ENCODE measurements at regions not wholly inside any gene's neighbourhood (a gene's known extent, or its start where the extent isn't known, plus 50 kb on each side); places are given as distances from the start of the nearest gene placed in this dataset.

GRCh38 chr4:24656906-24657305 lies 72.6 kb upstream of the DHX15 start:
- ATAC-seq (replicated peaks) (no peak), DNase-seq (no peak)
- no peaks in the 10 kb centered on the region for H3K9me3 Mint-ChIP-seq
- H3K36me3 Mint-ChIP-seq (ENCODE audit: insufficient read depth): peaks cover 3% of the 10 kb centered on the region
- no peak overlapping the region for H3K27ac Mint-ChIP-seq
- H3K4me3 Mint-ChIP-seq: no peak overlapping the region
- H3K4me1 Mint-ChIP-seq (ENCODE audit: low read depth in 2 of 2): peaks cover 0 to 2% of the 10 kb centered on the region in 2 donors
- H3K27me3 Mint-ChIP-seq: peaks cover 25 to 32% of the 10 kb centered on the region in 2 donors

- Mint-ChIP-seq H3K27ac (no peak overlapping the region), H3K27me3 (peaks cover 27 to 32% of the 10 kb centered on the region in 2 donors), H3K9me3 (no peaks in the 10 kb centered on the region), H3K4me1 (ENCODE audit: low read depth in 2 of 2) (peaks cover 0 to 2% of the 10 kb centered on the region in 2 donors), H3K36me3 (ENCODE audit: insufficient read depth) (peaks cover 3% of the 10 kb centered on the region), H3K4me3 (no peak overlapping the region)
- ATAC-seq (replicated peaks): no peak
- no peak for DNase-seq
Measured at GRCh38 chr4:24657768-24658617, 73.6 kb upstream of the DHX15 start.

GRCh38 chr4:24659241-24659961 lies 75.0 kb upstream of the DHX15 start:
- Mint-ChIP-seq H3K4me1 (ENCODE audit: low read depth in 2 of 2) (peaks cover 0 to 2% of the 10 kb centered on the region in 2 donors), H3K27me3 (peaks cover 27 to 32% of the 10 kb centered on the region in 2 donors), H3K27ac (no peak overlapping the region), H3K36me3 (ENCODE audit: insufficient read depth) (peaks cover 3% of the 10 kb centered on the region), H3K9me3 (no peaks in the 10 kb centered on the region), H3K4me3 (no peak overlapping the region)
- DNase-seq: no peak
- ATAC-seq (replicated peaks): no peak

GRCh38 chr4:24662056-24662455 lies 77.7 kb upstream of the DHX15 start:
- no peak for DNase-seq
- H3K27me3 Mint-ChIP-seq: peaks cover 17 to 19% of the 10 kb centered on the region in 2 donors
- peaks cover 0 to 2% of the 10 kb centered on the region in 2 donors for H3K4me1 Mint-ChIP-seq (ENCODE audit: low read depth in 2 of 2)
- peaks cover 3% of the 10 kb centered on the region for H3K36me3 Mint-ChIP-seq (ENCODE audit: insufficient read depth)
- no peak for ATAC-seq (replicated peaks)
- H3K27ac Mint-ChIP-seq: no peak overlapping the region
- H3K9me3 Mint-ChIP-seq: no peaks in the 10 kb centered on the region
- no peak overlapping the region for H3K4me3 Mint-ChIP-seq

- peaks cover 17 to 19% of the 10 kb centered on the region in 2 donors for H3K27me3 Mint-ChIP-seq
- DNase-seq (no peak), ATAC-seq (replicated peaks) (no peak)
- H3K4me1 Mint-ChIP-seq (ENCODE audit: low read depth in 2 of 2): peaks cover 0 to 2% of the 10 kb centered on the region in 2 donors
- H3K36me3 Mint-ChIP-seq (ENCODE audit: insufficient read depth): peaks cover 3% of the 10 kb centered on the region
- no peaks in the 10 kb centered on the region for H3K9me3 Mint-ChIP-seq
- no peak overlapping the region for H3K27ac Mint-ChIP-seq
- H3K4me3 Mint-ChIP-seq: no peak overlapping the region
Measured at GRCh38 chr4:24662542-24662941, 78.2 kb upstream of the DHX15 start.

GRCh38 chr4:24664956-24665355 lies 80.6 kb upstream of the DHX15 start:
- Mint-ChIP-seq H3K4me3 (no peak overlapping the region), H3K36me3 (ENCODE audit: insufficient read depth) (peaks cover 3% of the 10 kb centered on the region), H3K27ac (no peak overlapping the region), H3K27me3 (peaks cover 9 to 18% of the 10 kb centered on the region in 2 donors), H3K9me3 (no peaks in the 10 kb centered on the region), H3K4me1 (ENCODE audit: low read depth in 2 of 2) (no peaks in the 10 kb centered on the region)
- ATAC-seq (replicated peaks) (no peak), DNase-seq (no peak)

GRCh38 chr4:24666316-24666715 lies 82.0 kb upstream of the DHX15 start:
- no peaks in the 10 kb centered on the region for H3K9me3 Mint-ChIP-seq
- no peak overlapping the region for H3K27ac Mint-ChIP-seq
- no peak overlapping the region for H3K4me3 Mint-ChIP-seq
- H3K4me1 Mint-ChIP-seq (ENCODE audit: low read depth in 2 of 2): no peaks in the 10 kb centered on the region
- H3K27me3 Mint-ChIP-seq: peaks cover 6 to 25% of the 10 kb centered on the region in 2 donors
- ATAC-seq (replicated peaks): no peak
- H3K36me3 Mint-ChIP-seq (ENCODE audit: insufficient read depth): peaks cover 2% of the 10 kb centered on the region
- no peak for DNase-seq

- Mint-ChIP-seq H3K27me3 (peaks cover 6 to 30% of the 10 kb centered on the region in 2 donors), H3K9me3 (no peaks in the 10 kb centered on the region), H3K27ac (no peak overlapping the region), H3K4me3 (no peak overlapping the region), H3K36me3 (ENCODE audit: insufficient read depth) (no peaks in the 10 kb centered on the region), H3K4me1 (ENCODE audit: low read depth in 2 of 2) (no peaks in the 10 kb centered on the region)
- no peak for ATAC-seq (replicated peaks)
- DNase-seq: no peak
Measured at GRCh38 chr4:24666816-24667477, 82.6 kb upstream of the DHX15 start.

GRCh38 chr4:24668956-24669355 lies 84.6 kb upstream of the DHX15 start:
- no peaks in the 10 kb centered on the region for H3K9me3 Mint-ChIP-seq
- H3K36me3 Mint-ChIP-seq (ENCODE audit: insufficient read depth): no peaks in the 10 kb centered on the region
- H3K4me3 Mint-ChIP-seq: no peak overlapping the region
- no peak for DNase-seq
- H3K27ac Mint-ChIP-seq: no peak overlapping the region
- H3K4me1 Mint-ChIP-seq (ENCODE audit: low read depth in 2 of 2): no peaks in the 10 kb centered on the region
- ATAC-seq (replicated peaks): no peak
- H3K27me3 Mint-ChIP-seq: peaks cover 6 to 26% of the 10 kb centered on the region in 2 donors

GRCh38 chr4:24669751-24670150 lies 85.4 kb upstream of the DHX15 start:
- Mint-ChIP-seq H3K4me3 (no peak overlapping the region), H3K36me3 (ENCODE audit: insufficient read depth) (no peaks in the 10 kb centered on the region), H3K9me3 (no peaks in the 10 kb centered on the region), H3K27me3 (peaks cover 6 to 26% of the 10 kb centered on the region in 2 donors), H3K27ac (no peak overlapping the region), H3K4me1 (ENCODE audit: low read depth in 2 of 2) (no peaks in the 10 kb centered on the region)
- DNase-seq (no peak), ATAC-seq (replicated peaks) (no peak)

GRCh38 chr4:24671849-24672248 lies 87.5 kb upstream of the DHX15 start:
- no peaks in the 10 kb centered on the region for H3K9me3 Mint-ChIP-seq
- no peaks in the 10 kb centered on the region for H3K36me3 Mint-ChIP-seq (ENCODE audit: insufficient read depth)
- peaks cover 10 to 26% of the 10 kb centered on the region in 2 donors for H3K27me3 Mint-ChIP-seq
- ATAC-seq (replicated peaks) (no peak), DNase-seq (no peak)
- H3K4me3 Mint-ChIP-seq: no peak overlapping the region
- no peaks in the 10 kb centered on the region for H3K4me1 Mint-ChIP-seq (ENCODE audit: low read depth in 2 of 2)
- no peak overlapping the region for H3K27ac Mint-ChIP-seq

- Mint-ChIP-seq H3K27me3 (peaks cover 16 to 26% of the 10 kb centered on the region in 2 donors), H3K4me1 (ENCODE audit: low read depth in 2 of 2) (no peaks in the 10 kb centered on the region), H3K9me3 (no peaks in the 10 kb centered on the region), H3K27ac (no peak overlapping the region), H3K4me3 (no peak overlapping the region), H3K36me3 (ENCODE audit: insufficient read depth) (no peaks in the 10 kb centered on the region)
- DNase-seq (no peak), ATAC-seq (replicated peaks) (no peak)
Measured at GRCh38 chr4:24672880-24673279, 88.5 kb upstream of the DHX15 start.

GRCh38 chr4:24674279-24674678 lies 89.9 kb upstream of the DHX15 start:
- H3K9me3 Mint-ChIP-seq: no peaks in the 10 kb centered on the region
- ATAC-seq (replicated peaks): no peak
- no peaks in the 10 kb centered on the region for H3K36me3 Mint-ChIP-seq (ENCODE audit: insufficient read depth)
- no peak overlapping the region for H3K4me3 Mint-ChIP-seq
- H3K4me1 Mint-ChIP-seq (ENCODE audit: low read depth in 2 of 2): no peaks in the 10 kb centered on the region
- H3K27ac Mint-ChIP-seq: no peak overlapping the region
- H3K27me3 Mint-ChIP-seq: peaks cover 22 to 26% of the 10 kb centered on the region in 2 donors
- DNase-seq: no peak

Measured in effector memory CD8-positive, alpha-beta T cell (primary cell).